HT1080 (cell line): ENCODE measurements at regions not wholly inside any gene's neighbourhood (a gene's known extent, or its start where the extent isn't known, plus 50 kb on each side); places are given as distances from the start of the nearest gene placed in this dataset.
"Not testable (repeated sequence)": the region's sequence is repeated elsewhere in the genome, so short reads cannot be mapped to it uniquely, and the experiment has no call there.

Experiments
- DNase-seq: peaks from one replicate; pipeline ENCODE4 v3.0.0-alpha.2; 2015; ENCODE audit warnings: low read depth

GRCh38 chr5:111635151-111635902 is 121.7 kb downstream of the NREP start:
- no peak for DNase-seq

- DNase-seq: no peak
Observed at GRCh38 chr5:111631328-111631727, 119.0 kb upstream of the STARD4 start.

- DNase-seq: no peak
Observed at GRCh38 chr5:111628901-111629300, 116.6 kb upstream of the STARD4 start.

GRCh38 chr5:111627862-111628261 is 115.5 kb upstream of the STARD4 start:
- DNase-seq: no peak

DNA sequence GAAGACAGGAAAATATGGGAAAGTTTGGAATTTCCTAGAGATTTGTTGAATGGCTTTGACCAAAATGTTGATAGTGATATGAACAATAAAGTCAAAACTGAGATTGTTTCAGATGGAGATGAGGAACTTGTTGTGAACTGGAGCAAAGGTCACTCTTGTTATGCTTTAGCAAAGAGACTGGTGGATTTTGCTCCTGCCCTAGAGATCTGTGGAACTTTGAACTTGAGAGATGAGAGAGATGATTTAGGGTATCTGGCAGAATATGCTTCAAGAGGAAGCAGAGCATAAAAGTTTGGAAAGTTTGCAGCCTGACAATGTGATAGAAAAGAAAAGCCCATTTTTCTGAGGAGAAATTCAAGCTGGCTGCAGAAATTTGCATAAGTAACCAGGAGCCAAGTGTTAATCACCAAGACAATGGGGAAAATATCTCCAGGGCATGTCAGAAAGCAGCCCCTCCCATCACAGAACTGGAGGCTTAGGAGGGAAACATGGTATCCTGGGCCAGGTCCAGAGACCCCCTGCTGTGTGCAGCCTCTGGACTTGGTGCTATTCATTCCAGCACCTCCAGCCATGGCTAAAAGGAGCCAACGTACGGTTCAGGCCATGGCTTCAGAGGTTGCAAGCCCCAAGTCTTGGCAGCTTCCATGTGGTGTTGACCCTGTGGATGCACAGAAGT is 114.3 kb upstream of the STARD4 start:
- no peak for DNase-seq

DNA sequence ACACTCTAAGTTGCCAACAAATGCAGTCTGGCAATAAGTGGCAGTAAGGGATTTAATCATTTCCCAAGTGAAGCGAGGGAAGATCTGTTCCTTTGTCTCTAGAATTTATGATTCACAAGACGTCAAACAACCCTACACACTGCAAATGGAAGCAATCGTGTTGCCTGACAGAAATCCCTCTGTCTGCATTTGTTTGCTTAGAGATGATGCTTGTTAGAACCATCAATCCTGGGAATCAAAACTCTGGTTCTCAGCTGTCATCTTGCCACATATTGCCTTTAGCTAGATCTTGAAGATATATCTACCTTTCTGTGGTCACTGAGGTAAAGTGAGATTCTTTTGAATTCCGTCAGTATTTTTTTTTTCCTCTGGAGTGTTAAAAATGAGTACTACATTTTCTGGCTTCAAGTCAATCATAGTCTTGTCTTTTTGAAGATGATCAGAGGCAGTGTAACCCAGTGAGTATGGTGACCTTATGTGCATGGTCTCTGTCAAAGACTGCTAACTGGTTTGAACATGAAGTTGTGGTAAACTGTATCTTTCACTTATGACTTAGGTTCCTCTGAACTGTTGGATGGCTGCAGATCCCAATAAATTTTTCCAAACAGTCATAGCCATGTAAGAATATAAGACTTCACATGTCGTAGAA is 106.4 kb upstream of the STARD4 start:
- DNase-seq: no peak

DNA sequence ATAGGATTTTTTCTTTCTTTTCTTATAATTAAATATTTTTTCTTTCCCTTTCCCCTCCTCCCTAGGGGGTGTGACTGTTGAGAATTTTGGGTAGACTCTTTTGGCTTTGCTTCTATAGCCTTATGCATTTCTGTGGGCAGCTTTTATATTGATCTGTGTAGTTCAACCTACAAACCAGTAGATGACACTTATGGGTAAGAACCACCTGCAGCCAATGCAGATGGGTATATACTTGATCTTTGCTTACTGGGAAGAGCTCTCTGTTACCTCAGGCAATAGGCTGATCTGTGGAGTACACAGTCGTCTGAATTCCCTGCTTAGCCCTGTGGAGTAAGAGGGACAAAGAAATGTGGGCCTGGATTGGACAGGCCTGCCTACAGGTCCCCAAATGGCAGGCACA is 102.7 kb upstream of the STARD4 start:
- no peak for DNase-seq

- DNase-seq: not testable (repeated sequence)
Observed at GRCh38 chr5:111612013-111612630, 99.8 kb upstream of the STARD4 start.

DNA sequence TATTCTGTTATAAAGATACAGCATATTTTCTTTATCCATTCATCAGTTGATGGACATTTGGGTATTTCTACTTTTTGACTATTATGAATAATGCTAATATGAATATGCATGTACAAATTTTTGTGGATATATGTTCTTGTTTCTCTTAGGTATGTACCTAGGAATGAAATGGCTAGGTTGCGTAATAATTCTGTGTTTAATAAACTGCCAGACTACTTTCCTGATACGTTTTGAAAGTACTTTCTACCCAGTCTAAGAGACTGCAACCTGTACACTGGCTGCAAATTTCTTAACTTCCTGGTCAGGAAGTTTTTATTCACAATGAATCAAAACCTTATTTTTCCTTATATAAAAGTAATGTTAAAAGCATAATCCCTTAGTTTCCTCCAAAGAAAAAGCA is 93.9 kb upstream of the STARD4 start:
- DNase-seq: no peak

DNA sequence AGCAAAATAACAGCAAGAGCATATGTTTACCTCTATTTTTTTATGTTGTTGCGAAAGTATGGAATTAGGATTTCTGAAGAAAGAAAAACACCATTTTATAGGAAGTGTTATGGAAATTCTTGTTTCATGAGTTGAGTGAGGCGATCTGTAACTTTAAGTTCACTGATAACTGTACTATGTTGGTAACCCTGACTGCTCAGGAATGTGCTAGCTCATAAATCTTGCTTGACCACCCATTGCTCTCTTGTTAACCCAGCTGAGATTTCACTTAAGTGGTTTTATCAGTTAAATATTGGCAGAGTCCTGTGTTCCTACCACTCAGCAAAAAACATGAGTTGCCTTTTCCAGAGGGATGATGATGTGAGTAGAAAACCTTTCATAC is 91.1 kb upstream of the STARD4 start:
- no peak for DNase-seq

DNA sequence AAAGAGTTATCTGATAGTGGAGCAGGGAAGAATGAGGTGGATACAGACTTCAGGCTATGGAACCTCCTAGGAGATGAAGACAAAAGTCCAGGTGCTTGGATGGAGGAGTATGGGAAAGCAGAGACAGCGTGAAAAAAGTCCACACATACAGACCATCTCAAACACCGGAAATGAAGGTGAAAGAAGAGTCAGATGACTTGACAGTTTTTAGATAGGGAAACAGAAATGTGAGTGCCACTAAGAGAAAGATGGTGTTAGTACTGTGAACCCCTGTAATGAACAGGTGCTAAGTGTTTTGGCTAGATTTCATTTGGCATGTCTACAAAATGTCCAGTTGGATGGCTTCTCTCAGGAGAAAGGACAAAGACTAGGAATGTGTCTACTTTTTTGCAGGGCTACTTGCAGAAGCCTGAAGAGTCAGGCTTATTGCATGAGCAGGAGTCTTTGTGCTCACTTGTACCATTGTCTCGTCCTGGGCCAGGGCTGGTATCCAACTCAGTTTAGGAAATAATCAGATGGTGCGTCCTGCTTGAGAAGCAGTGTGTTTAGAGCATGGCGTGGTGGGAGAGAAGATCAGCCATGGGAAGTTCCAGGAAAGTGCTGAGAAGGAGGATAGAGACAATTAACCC is 90.6 kb upstream of the STARD4 start:
- no peak for DNase-seq

- DNase-seq: no peak
Observed at GRCh38 chr5:111598996-111599395, 86.7 kb upstream of the STARD4 start.

GRCh38 chr5:111597491-111597890 is 85.2 kb upstream of the STARD4 start:
- DNase-seq: no peak

- DNase-seq: peak; percentile 10
Observed at GRCh38 chr5:111596705-111597104, 84.4 kb upstream of the STARD4 start.

GRCh38 chr5:111595425-111595824 is 83.1 kb upstream of the STARD4 start:
- no peak for DNase-seq

- DNase-seq: no peak
Observed at GRCh38 chr5:111589316-111589715, 77.0 kb upstream of the STARD4 start.

DNA sequence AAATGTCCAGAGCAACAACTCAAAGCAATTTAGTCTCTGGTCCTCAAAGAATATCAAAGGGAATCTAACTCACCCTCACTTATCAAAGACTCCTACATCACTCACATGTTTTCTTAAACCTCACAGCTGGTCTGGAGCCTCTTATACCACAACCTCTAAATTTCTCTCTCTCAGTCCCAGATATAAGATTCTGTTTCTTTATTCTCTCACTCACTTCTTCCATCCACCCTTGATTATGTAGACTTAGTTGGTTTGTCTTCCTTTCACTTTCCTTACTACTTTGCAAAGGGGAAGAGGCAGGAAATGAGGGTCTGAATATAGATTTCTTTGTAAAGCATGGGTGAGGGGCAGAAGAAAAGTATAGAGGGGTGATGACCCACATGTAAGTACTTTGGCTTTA is 75.4 kb upstream of the STARD4 start:
- DNase-seq: no peak

GRCh38 chr5:111585946-111586345 is 73.6 kb upstream of the STARD4 start:
- DNase-seq: no peak

DNA sequence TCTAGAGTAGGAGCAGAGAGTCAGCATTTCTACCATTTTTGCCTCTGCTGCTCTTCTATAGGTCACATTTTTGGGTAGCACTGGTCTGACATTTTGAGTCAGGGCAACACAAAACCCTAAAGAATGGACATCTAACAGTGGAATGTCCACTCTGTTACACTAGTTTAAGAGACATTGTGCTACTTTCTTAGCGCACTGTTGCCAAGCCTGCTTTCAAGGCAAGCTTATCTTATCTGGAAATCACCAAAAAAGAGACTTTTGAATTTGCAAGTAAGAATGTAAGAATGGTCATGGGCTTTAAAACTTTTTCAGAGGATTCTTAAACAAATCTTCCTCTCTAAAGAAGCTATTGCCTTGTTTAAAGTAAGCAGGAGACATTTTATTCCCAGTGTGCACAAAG is 73.0 kb upstream of the STARD4 start:
- DNase-seq: no peak

- peak; percentile 81 for DNase-seq
Observed at GRCh38 chr5:111584651-111585050, 72.3 kb upstream of the STARD4 start.

- DNase-seq: no peak
Observed at GRCh38 chr5:111583758-111584203, 71.4 kb upstream of the STARD4 start.
